Astrocyte of the spinal cord (primary cell): ENCODE measurements at regions not wholly inside any gene's neighbourhood (a gene's known extent, or its start where the extent isn't known, plus 50 kb on each side); places are given as distances from the start of the nearest gene placed in this dataset.

Source experiments
- DNase-seq: peaks from one replicate; pipeline ENCODE4 v3.0.0; 2011; ENCODE audit warnings: low read depth, low spot score
- H3K4me3 ChIP-seq: 2 replicates; pipeline ENCODE4 v1.5.1; 2011; ENCODE audit warnings: low read depth, mild to moderate bottlenecking, low read length, moderate library complexity
- in situ Hi-C: cut with HindIII; loops from 2 replicates; pipeline ENCODE4 v1.10.0; 2017; ENCODE audit warnings: low sequenced_read_pairs
- TF ChIP-seq, protein P1 (sequence below): IDR thresholded peaks from 2 replicates; pipeline ENCODE4 v1.5.1; 2012; ENCODE audit warnings: low read depth, mild to moderate bottlenecking, low read length, inconsistent platforms

DNA sequence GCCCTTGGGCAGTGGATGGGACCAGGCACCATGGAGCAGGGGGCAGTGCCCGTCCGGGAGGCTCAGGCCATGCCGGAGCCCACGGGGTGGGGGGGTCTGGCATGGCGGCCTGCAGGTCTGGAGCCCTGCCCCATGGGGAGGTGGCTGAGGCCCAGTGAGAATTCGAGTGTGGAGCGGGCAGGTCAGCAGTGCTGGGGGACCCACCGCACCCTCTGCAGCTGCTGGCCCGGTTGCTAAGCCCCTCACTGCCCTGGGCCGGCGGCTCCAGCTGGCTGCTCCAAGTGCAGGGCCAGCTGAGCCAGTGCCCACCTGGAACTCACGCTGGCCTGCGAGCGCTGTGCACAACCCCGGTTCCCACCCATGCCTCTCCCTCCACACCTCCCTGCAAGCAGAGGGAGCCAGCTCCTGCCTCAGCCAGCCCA, 1157.9 kb upstream of the ADGRL3 start:
- DNase-seq: no peak
- TF ChIP-seq, protein P1, sequence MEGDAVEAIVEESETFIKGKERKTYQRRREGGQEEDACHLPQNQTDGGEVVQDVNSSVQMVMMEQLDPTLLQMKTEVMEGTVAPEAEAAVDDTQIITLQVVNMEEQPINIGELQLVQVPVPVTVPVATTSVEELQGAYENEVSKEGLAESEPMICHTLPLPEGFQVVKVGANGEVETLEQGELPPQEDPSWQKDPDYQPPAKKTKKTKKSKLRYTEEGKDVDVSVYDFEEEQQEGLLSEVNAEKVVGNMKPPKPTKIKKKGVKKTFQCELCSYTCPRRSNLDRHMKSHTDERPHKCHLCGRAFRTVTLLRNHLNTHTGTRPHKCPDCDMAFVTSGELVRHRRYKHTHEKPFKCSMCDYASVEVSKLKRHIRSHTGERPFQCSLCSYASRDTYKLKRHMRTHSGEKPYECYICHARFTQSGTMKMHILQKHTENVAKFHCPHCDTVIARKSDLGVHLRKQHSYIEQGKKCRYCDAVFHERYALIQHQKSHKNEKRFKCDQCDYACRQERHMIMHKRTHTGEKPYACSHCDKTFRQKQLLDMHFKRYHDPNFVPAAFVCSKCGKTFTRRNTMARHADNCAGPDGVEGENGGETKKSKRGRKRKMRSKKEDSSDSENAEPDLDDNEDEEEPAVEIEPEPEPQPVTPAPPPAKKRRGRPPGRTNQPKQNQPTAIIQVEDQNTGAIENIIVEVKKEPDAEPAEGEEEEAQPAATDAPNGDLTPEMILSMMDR: no peak
- in situ Hi-C loops: no loop called here
- H3K4me3 ChIP-seq: no peak overlapping the region

DNA sequence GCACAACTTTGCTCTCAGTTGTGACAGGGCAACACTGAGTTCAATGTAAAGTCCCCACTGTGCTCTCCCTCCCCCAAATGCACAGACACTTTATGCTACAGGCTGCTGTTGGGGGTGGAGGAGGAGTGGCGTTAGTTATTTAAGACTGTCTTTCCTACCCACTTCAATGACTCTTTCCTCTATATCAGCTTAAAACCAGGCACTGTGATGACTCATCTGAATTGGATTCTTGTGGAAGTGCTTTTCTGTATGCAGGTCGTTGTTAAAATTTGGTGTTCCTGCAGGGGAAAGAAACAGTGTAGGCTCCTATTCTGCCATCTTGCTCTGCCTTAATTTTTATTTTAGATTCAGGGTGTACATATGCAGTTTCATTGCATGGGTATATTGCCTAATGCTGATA, 1157.2 kb upstream of the ADGRL3 start:
- in situ Hi-C loops: no loop called here
- no peak overlapping the region for H3K4me3 ChIP-seq
- no peak for DNase-seq
- TF ChIP-seq, protein P1: no peak

DNA sequence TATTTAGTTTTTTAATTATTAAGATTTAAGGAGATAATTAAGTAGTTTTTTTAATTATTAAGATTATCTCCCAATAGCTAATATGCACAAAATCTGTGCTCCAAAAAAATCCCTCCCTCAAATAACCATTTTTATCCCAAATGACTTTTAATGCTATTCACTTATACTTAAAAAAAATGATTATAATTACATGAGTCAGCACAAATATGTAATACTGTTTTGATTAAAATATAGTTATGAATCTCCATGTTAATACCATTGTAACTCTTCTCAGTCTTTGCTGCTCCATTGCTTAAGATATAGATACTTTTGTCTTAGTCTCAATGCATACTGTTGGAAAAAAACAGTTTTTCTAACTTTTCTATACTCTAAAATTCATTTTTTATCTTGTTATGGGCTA, 1121.1 kb upstream of the ADGRL3 start:
- no peak overlapping the region for H3K4me3 ChIP-seq
- DNase-seq: no peak
- TF ChIP-seq, protein P1: no peak
- in situ Hi-C loops: no loop called here

DNA sequence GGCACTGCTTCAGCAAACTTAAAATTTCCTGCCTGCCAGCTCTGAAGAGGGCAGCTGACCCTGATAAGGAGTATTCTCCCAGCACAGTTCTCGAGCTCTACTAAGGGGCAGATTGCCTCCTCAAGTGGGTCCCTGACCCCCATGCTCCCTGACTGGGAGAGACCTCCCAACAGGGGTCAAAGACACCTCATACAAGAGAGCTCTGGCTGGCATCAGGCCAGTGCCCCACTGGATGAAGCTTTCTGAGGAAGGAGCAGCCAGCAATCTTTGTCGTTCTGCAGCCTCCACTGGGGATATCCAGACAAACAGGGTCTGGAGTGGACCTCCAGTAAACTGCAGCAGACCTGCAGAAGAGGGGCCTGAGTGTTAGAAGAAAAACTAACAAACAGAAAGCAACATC, 1118.3 kb upstream of the ADGRL3 start:
- H3K4me3 ChIP-seq: no peak overlapping the region
- TF ChIP-seq, protein P1: no peak
- no peak for DNase-seq
- in situ Hi-C loops: no loop called here

DNA sequence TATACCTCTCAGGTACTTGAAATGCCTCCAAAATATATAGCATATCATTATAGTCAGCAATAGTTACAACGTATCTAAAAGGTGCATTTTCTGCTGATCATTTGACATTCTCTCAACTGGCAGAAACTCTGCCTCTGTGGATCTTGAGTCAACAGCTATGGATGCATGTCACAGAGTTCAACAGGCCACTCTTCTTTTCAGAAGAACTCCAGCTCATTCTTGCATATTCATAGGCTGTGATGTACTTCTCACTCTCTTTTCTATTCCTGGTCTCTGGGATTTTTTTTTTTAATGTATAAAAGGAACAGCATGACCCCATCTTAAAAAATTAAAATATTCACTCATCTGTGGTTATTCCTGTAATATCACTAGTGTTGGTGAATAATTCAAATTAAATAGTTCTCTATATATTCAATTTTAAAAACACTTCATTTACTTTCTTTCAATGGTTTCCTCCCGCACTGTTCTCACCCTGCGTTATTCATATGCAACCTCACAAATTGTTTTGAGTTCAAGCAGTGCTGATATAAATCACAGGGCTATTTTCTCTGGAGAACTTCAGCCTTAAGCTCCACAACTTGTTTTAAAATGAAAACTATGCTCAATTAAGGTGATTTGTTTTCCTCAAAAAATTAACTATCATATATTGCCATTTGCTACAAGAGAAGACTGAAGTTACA, 1111.2 kb upstream of the ADGRL3 start:
- H3K4me3 ChIP-seq: no peak overlapping the region
- no peak for DNase-seq
- in situ Hi-C loops: no loop called here
- TF ChIP-seq, protein P1: no peak

DNA sequence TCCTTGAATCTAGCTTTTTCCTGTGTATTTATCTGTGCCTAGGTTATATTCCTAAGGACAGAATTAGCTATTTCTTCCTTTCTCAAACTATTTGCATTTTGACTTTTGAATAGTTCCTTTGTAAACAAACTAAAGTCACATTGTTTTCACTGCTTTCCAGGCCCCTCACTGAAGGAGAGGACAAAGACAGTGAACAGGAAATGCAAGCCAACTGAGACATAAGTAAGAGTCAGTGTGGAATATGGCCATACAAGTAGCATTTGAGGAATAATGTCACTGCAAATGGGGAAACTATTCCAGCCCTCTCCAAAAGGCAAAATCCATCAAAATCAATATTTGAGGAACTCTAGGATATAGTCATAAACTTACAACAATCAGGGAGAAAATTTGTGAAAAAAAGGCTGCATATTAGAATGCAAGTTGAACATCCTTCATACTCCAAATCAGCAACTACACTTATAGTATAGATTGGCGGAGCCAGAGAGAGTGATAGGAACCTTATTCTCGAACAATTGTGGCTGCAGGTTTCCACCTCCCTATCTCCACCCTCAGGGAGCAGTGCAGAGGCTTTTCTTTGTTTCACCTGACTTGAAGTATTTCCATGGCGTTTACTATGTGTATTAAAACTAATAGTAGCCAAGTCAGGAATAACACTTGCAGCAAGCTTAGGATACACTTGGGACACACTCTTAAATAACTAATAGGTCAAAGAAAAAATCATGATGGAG, 1110.4 kb upstream of the ADGRL3 start:
- no peak for DNase-seq
- in situ Hi-C loops: no loop called here
- TF ChIP-seq, protein P1: no peak

More for the DNA sequence above, 1110.4 kb upstream of the ADGRL3 start:
- H3K4me3 ChIP-seq: no peak overlapping the region
